Loucy (cell line): ENCODE measurements at regions not wholly inside any gene's neighbourhood (a gene's known extent, or its start where the extent isn't known, plus 50 kb on each side); places are given as distances from the start of the nearest gene placed in this dataset.

Source experiments
- H2AFZ ChIP-seq: fragments of 200-600 bp; sonication (generic); 2 replicates; pipeline ENCODE4 v1.6.0; 2016; ENCODE audit warnings: antibody characterized with exemption, mild to moderate bottlenecking, low read length, moderate library complexity
- H3F3A ChIP-seq: fragments of 200-600 bp; 2 replicates; pipeline ENCODE4 v1.6.0; 2016; ENCODE audit warnings: antibody characterized with exemption, low read depth, mild to moderate bottlenecking
- H3K27me3 ChIP-seq: fragments of 200-600 bp; sonication (generic); 2 replicates; pipeline ENCODE4 v1.6.1; 2014; ENCODE audit warnings: low read length, mild to moderate bottlenecking; ENCODE audit not compliant: insufficient read depth, poor library complexity, severe bottlenecking
- H3K36me3 ChIP-seq: fragments of 200-600 bp; sonication (generic); 2 replicates; pipeline ENCODE4 v1.6.1; 2016; ENCODE audit warnings: low read length; ENCODE audit not compliant: insufficient read depth
- H3K4me1 ChIP-seq: fragments of 200-600 bp; sonication (generic); 2 replicates; pipeline ENCODE4 v1.5.1; 2014; ENCODE audit warnings: low read length, mild to moderate bottlenecking; ENCODE audit not compliant: insufficient read depth, poor library complexity, severe bottlenecking
- H3K4me2 ChIP-seq: fragments of 200-600 bp; sonication (generic); 2 replicates; pipeline ENCODE4 v1.6.0; 2014; ENCODE audit warnings: antibody characterized with exemption, low read length, low read depth, mild to moderate bottlenecking; ENCODE audit not compliant: poor library complexity, severe bottlenecking
- H3K4me3 ChIP-seq: fragments of 200-600 bp; sonication (generic); 2 replicates; pipeline ENCODE4 v1.5.1; 2014; ENCODE audit warnings: low read length, mild to moderate bottlenecking, mixed read lengths; ENCODE audit not compliant: poor library complexity, severe bottlenecking
- H3K79me2 ChIP-seq: fragments of 200-600 bp; sonication (generic); 2 replicates; pipeline ENCODE4 v1.6.1; 2014; ENCODE audit warnings: low read length; ENCODE audit not compliant: insufficient read depth
- H3K9ac ChIP-seq: fragments of 200-600 bp; sonication (generic); 2 replicates; pipeline ENCODE4 v1.6.0; 2014; ENCODE audit warnings: mild to moderate bottlenecking, low read depth, low read length, moderate library complexity; ENCODE audit not compliant: poor library complexity, severe bottlenecking
- H3K9me2 ChIP-seq: fragments of 200-600 bp; sonication (generic); replicated peaks from 2 replicates; pipeline ENCODE4 v1.6.1; 2016; ENCODE audit warnings: low read depth, low read length, mixed read lengths
- H3K9me3 ChIP-seq: fragments of 200-600 bp; sonication (generic); 2 replicates; pipeline ENCODE4 v1.6.1; 2014; ENCODE audit warnings: mild to moderate bottlenecking, antibody characterized with exemption, low read length, low read depth; ENCODE audit not compliant: insufficient read depth
- H4K20me1 ChIP-seq: fragments of 200-600 bp; sonication (generic); 2 replicates; pipeline ENCODE4 v1.6.0; 2014; ENCODE audit warnings: antibody characterized with exemption, low read length, mild to moderate bottlenecking; ENCODE audit not compliant: insufficient read depth, poor library complexity, severe bottlenecking
- CTCF ChIP-seq: fragments of 200-600 bp; sonication (generic); conservative IDR thresholded peaks from 2 replicates; pipeline ENCODE4 v1.5.1; 2014; ENCODE audit warnings: mild to moderate bottlenecking, antibody characterized with exemption, low read length
- EZH2phosphoT487 ChIP-seq: fragments of 200-600 bp; IDR thresholded peaks from 2 replicates; pipeline ENCODE4 v1.6.1; 2018; ENCODE audit warnings: antibody characterized with exemption, mild to moderate bottlenecking, moderate library complexity, borderline replicate concordance

GRCh38 chr6:74976026-74976425, 229.8 kb downstream of the COL12A1 start:
- Histone ChIP-seq H3K9me2 (no peaks in the 10 kb centered on the region), H4K20me1 (no peaks in the 10 kb centered on the region), H3K4me3 (no peak overlapping the region), H3K9ac (no peak overlapping the region), H3F3A (no peaks in the 10 kb centered on the region), H2AFZ (no peak overlapping the region), H3K79me2 (no peaks in the 10 kb centered on the region), H3K9me3 (no peaks in the 10 kb centered on the region), H3K36me3 (no peaks in the 10 kb centered on the region), H3K4me1 (no peaks in the 10 kb centered on the region), H3K27me3 (no peaks in the 10 kb centered on the region), H3K4me2 (no peak overlapping the region)
- TF ChIP-seq EZH2phosphoT487: no peak
- TF ChIP-seq CTCF: no peak

- no peak for TF ChIP-seq EZH2phosphoT487
- no peak for TF ChIP-seq CTCF
- H3K4me2 ChIP-seq: no peak overlapping the region
Observed at GRCh38 chr6:74973591-74973990, 232.3 kb downstream of the COL12A1 start.

GRCh38 chr6:74971633-74972032, 234.2 kb downstream of the COL12A1 start:
- Histone ChIP-seq H3K4me1 (no peaks in the 10 kb centered on the region), H3K9me3 (no peaks in the 10 kb centered on the region), H3K9ac (no peak overlapping the region), H2AFZ (no peak overlapping the region), H3K4me3 (no peak overlapping the region), H3K79me2 (no peaks in the 10 kb centered on the region), H3K4me2 (no peak overlapping the region), H3K9me2 (no peaks in the 10 kb centered on the region), H4K20me1 (no peaks in the 10 kb centered on the region), H3F3A (no peaks in the 10 kb centered on the region), H3K27me3 (no peaks in the 10 kb centered on the region), H3K36me3 (no peaks in the 10 kb centered on the region)
- TF ChIP-seq CTCF: no peak
- TF ChIP-seq EZH2phosphoT487: no peak

More at GRCh38 chr6:74973591-74973990, 232.3 kb downstream of the COL12A1 start:
- Histone ChIP-seq H3K4me3 (no peak overlapping the region), H3K36me3 (no peaks in the 10 kb centered on the region), H2AFZ (no peak overlapping the region), H3K4me1 (no peaks in the 10 kb centered on the region), H3F3A (no peaks in the 10 kb centered on the region), H3K9me2 (no peaks in the 10 kb centered on the region), H3K27me3 (no peaks in the 10 kb centered on the region), H3K79me2 (no peaks in the 10 kb centered on the region), H3K9me3 (no peaks in the 10 kb centered on the region), H3K9ac (no peak overlapping the region), H4K20me1 (no peaks in the 10 kb centered on the region)
